Epidermal melanocyte (primary cell): ENCODE measurements at regions not wholly inside any gene's neighbourhood (a gene's known extent, or its start where the extent isn't known, plus 50 kb on each side); places are given as distances from the start of the nearest gene placed in this dataset.
A peak's percentile ranks its signal among the peaks of the same experiment; 100 is the strongest.

Experiments used
- DNase-seq: peaks from one replicate; pipeline ENCODE4 v3.0.0; 2011; ENCODE audit warnings: low spot score; ENCODE audit not compliant: insufficient read length

- no peak for DNase-seq
Measured at GRCh38 chr2:217313386-217313785, 453.5 kb upstream of the TNP1 start.

GRCh38 chr2:217309056-217309455, 449.2 kb upstream of the TNP1 start:
- DNase-seq, result no peak

DNA sequence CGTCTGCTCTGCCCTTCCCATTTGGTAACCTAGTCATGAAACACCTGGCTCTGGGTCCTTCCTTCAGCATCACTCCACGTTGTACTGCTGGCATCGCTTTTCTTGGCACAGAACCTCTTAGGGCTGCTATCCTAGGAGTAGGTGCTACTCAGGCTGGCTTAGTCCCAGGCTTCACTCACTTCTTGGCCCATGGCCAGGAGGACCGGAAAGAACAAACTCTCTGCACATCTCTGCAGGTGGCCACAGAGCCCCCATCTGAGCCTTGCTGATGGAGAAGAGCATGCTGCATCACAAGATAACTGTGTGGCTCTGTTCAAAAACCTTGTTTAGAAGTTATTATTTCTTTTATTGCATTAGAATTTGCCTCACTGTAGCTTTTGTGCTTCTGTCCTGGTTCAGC, 447.2 kb upstream of the TNP1 start:
- no peak for DNase-seq

- DNase-seq, result no peak
Measured at GRCh38 chr2:217305882-217306281, 446.0 kb upstream of the TNP1 start.

GRCh38 chr2:217304582-217304981, 444.7 kb upstream of the TNP1 start:
- no peak for DNase-seq

DNA sequence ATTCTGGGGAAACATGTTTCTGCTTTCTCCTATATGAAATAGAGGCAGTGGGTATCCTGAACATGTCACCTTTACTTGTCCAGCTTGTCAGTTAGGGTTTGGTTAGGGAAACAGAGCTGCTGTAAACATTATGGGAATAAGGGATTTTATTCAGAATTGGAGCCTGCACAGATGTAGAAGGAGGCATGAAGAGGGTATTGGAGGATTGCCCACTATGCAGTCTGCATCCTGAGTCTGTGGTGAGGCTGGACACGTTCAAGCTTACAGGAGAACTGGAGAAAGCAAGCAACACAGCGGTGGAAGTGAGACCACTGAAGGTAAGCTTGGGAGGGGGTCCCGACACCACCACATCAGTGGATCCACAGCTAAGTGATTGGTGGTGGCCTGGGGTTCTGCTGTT, 443.0 kb upstream of the TNP1 start:
- DNase-seq, result no peak

GRCh38 chr2:217301142-217301925, 441.5 kb upstream of the TNP1 start:
- DNase-seq, result no peak

GRCh38 chr2:217299590-217299989, 439.7 kb upstream of the TNP1 start:
- DNase-seq, result no peak

DNA sequence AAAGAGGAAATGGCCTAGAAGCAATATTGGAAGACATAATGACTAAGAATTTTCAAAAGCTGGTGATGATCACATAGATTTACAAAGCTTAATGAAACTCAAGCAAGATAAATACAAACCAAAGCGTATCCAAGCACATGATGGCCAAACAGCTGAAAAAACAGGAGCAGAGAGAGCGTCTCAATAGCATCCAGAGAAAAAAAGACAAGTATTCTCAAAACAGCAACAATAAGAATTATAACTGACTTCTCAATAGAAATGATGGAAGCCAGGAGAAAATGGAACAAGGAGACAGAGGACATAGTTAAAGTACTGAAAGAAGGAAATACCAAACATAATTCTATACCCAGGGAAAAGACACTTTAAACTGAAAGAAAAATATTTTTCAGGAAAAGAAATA, 437.2 kb upstream of the TNP1 start:
- no peak for DNase-seq

DNA sequence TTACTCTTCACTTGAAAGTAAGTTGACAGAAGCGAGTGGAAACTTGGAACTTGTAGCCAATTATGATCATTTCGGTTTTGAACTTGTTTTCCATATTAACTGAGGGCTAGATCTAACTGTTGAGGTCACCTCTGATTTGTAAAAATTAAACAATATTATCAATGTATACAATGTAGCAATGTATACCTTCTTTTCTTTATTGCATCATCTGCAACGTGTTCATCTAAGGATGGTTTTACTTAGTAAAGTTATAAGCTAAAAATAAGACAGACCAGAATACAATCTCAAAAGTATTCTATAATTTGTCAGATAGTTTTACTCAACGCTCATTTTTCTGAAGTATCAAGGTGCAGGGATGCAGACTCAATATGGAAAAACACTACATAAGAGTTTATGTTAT, 435.0 kb upstream of the TNP1 start:
- DNase-seq, result no peak

DNA sequence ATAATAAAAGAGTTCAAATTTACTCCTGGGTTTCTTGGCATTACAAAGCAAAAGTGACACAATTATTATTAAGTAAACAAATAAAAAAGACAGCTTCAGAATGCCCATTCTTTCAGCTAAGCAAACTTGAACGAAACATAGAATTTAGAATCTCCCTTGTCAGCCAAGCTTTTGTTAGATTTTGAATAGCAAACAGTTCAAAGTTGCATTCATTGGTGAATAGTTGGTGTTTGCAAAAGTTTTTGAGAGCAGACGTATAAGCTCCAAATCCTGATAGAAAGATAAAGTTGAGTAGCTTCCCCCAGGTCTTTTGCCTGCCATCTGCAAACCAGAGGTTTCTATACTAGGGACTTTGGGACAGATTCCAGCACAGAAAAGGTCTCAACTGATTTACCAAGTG, 434.3 kb upstream of the TNP1 start:
- DNase-seq, result no peak

GRCh38 chr2:217293607-217294006, 433.7 kb upstream of the TNP1 start:
- no peak for DNase-seq

- DNase-seq, result no peak
Measured at GRCh38 chr2:217293046-217293445, 433.2 kb upstream of the TNP1 start.

DNA sequence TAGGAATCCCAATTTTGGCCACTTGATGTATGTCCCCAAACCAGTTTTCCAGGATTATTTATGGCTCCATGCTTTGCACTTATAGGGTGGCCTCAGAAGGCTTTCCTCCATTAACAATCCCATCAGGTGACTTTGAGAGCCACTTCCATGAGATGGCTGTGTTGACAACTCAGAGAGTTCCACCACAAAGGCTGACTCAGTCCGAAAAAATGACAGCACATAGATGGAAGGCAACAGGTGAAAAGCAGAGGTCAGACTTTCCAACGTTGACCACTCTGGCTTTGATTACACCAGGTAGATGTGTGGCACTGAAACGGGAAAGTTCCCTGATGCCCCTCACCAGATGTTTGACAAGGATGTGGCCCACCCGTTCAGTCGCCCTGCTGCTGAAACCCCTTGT, 431.4 kb upstream of the TNP1 start:
- DNase-seq, result no peak

DNA sequence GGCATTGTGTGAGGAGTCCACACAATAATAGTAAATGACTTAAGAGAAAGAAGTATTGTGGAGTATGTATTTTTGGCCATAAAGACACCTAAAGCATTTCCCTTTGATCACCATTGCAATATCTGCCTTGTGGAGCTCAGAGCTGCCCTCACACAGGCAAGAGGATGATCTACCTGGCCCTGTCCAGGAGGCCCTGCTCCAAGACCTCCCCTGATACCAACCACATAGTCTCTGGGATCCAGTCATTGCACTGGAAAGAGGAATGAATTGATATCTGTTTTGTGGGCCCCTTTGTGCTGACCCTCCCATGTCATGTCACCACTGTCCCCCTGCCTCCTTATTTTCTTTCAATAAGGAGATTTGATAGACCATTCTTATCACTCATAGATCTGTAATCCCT, 430.6 kb upstream of the TNP1 start:
- no peak for DNase-seq

GRCh38 chr2:217289907-217290280, 430.0 kb upstream of the TNP1 start:
- no peak for DNase-seq

DNA sequence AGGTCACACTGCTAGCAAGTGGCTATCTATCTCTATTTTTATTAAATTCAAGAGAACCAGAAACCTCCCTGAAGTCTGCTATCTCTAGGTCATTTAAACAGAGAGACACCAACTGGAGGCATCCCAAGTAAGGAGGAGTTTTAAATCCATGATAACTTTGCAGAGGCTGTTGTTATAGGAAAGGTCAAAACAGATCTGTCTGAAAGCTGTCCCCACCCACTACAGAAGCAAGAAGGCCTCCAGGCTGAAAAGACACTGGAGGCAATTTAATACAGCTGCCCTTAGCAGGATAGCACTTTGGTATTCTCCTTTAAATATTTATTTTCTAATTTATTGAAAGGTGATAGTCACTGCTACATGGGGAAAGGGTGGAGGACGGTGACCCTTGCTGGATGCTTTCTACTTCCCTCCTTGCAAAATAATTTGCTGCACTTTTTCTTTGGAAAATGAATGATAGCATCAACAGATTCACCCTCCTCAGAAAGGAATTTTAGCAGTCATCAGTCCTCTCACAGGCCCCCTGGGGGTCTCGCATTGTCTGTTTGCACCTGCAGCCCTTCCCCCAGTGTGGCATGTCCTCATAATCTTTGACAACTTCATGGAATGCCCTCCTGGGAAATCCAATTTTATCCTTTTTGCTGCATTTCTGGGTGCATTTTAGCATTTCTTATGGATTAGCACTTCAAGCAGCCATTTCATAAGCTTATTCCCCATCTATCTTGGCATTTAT, 429.5 kb upstream of the TNP1 start:
- no peak for DNase-seq

- no peak for DNase-seq
Measured at GRCh38 chr2:217288472-217289063, 428.7 kb upstream of the TNP1 start.

DNA sequence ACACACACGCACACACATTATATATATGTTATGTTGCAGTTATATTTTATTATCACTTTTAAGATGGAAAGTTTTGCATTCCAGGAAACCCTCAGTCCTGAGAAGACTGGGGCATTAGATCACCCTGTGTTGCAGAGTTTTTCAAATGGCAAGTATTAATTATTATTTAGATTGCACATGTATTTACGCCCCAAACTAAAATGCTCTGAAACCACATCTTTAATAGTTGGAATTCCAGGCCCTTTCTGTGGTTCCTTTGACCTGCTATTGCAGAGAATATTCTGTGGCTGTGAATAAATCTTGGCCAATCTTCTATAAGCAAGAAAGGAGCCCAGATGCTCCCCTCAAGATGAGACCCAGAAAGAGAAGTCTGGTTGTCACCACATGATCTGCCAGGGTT, 427.0 kb upstream of the TNP1 start:
- DNase-seq, result no peak

GRCh38 chr2:217285926-217286325, 426.1 kb upstream of the TNP1 start:
- no peak for DNase-seq

DNA sequence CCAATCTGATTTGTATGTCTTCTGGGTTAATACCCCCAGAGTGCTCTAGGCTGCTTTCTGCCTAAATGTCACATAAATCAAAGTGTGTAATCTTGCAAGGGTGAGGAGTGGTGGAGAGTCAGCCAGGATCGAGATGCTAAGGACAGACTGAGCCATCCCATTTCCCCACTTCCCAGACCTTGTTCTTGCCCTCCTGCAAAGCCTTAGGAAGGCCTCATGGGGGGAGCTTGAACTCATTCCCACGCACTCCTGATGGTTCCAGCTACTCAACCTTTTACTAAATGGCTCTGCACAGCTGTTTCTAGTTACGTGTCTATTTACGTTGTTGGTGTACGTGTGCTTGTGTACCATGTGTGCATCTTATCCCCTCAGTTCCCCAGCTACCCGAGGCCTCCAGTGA, 423.6 kb upstream of the TNP1 start:
- DNase-seq, result no peak

GRCh38 chr2:217282531-217282930, 422.7 kb upstream of the TNP1 start:
- DNase-seq, result no peak

- peak; percentile 53 for DNase-seq
Measured at GRCh38 chr2:217279556-217279955, 419.7 kb upstream of the TNP1 start.
